GM18505 (cell line): ENCODE measurements at regions not wholly inside any gene's neighbourhood (a gene's known extent, or its start where the extent isn't known, plus 50 kb on each side); places are given as distances from the start of the nearest gene placed in this dataset.

Experiments used
- ATAC-seq: cut with Tn5 transposase; IDR thresholded peaks from one replicate; pipeline ENCODE4 v1.9.1; 2021; ENCODE audit not compliant: unreplicated experiment
- POLR2A ChIP-seq: IDR thresholded peaks from 4 replicates; pipeline ENCODE4 v1.6.1; 2011; ENCODE audit warnings: borderline replicate concordance; ENCODE audit not compliant: insufficient read depth, insufficient read length; ENCODE audit errors: extremely low read depth

DNA sequence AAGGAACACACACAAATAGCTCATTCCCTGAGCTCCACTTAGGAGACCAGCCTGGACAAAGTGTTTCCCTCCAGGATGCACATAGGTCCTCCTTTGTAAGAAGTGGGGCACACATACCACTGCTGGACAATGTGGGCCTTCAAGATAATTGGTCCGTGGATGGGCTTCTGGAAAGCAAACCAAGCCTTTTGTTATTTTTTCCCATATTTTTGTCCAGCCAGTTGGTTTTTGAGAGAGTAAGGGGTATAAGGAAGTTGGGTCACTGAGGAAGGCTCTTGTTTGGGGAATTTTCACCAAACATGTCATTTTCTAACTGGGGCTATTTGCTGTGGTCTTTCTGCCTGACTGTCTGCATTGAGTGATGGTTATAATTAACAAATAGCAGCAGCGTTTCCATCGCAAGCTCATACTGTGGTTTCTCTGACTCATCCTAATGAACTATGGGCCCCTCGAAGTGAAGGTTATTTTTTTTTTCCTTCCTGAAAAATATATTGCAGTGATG lies 306.3 kb upstream of the DUSP10 start:
- ATAC-seq: peak; percentile 82
- no peak for TF ChIP-seq POLR2A

DNA sequence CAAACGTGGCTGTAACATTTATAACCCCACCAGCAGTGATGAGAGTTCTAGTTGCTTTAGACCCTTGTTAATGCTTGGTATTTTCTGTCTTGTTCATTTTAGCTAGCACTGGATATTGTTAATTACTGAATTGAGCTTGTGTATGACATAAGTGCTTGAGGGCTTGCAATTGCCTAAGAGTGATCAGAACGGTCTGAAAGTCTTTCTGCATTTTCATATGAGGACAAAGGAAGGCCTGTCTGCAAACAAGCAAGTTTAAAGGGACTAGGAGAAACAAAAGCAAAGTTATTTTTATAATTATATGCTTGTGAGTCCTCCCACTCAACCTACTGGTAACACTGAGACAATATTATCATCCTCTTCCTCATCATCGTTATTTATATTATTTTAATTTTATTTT lies 305.5 kb upstream of the DUSP10 start:
- ATAC-seq: no peak
- no peak for TF ChIP-seq POLR2A

DNA sequence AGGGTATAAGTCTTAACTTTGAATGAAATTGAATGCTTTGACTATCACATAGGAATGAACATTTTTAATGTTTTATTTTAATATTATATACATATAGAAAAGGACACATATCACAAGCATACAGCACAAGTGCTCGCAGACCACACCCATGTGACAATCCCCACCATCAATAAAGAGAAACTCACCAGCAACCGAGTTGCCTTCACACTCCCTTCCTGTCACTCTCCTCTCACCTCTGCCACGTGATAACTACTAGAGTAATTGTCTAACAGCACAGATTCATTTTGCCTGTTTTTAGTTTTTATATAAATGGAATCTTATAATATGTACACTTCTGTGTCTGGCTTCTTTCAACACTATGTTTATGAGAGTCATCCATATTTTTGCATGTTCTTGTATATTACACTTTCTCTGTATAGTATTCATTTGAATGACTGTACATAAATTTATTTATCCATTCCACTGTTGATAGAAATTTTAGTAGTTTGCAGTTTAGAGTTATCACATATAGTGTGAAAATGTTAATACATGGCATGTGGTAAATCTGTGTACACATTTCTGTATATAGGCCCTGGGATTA lies 304.9 kb upstream of the DUSP10 start:
- ATAC-seq: no peak
- TF ChIP-seq POLR2A: no peak

DNA sequence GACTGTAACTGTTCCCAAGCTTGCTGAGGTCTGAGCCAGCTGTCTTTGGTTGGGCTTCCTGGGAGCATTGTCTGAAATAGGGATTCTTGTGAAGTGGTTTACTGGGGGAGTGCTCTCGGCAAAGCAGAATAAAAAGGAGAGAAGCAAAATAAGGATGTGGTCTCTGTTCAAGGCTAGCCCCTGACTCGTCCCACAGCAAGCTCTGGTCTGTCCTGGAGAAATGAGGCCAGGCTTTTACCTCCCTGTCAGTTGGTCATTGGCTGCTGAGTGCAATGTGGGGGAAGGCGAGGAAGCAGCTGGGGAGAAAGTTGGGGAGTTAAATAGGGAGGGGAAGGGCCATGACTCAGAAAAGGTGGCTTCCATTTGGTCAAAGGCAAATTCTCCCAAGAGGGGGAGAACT lies 303.9 kb upstream of the DUSP10 start:
- TF ChIP-seq POLR2A: no peak
- ATAC-seq: no peak

DNA sequence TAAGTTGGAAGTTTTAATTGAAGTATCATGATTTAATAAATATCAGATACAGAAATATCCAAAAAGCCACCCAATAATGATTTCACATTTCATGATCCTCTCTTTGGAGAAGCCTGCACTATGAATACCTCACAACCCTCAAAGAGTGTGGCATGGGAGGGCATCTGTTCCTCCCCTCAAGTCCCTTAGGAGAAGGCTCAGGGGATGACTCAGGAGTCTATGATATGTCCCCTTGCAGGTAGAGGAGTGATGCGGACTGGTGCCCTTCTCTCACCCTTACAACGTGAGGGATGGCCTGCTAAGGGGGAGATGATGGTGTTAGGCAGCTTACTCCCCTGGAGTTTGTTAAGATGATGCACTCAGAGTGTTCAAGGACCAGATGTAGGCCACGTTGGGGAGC lies 303.3 kb upstream of the DUSP10 start:
- no peak for ATAC-seq

DNA sequence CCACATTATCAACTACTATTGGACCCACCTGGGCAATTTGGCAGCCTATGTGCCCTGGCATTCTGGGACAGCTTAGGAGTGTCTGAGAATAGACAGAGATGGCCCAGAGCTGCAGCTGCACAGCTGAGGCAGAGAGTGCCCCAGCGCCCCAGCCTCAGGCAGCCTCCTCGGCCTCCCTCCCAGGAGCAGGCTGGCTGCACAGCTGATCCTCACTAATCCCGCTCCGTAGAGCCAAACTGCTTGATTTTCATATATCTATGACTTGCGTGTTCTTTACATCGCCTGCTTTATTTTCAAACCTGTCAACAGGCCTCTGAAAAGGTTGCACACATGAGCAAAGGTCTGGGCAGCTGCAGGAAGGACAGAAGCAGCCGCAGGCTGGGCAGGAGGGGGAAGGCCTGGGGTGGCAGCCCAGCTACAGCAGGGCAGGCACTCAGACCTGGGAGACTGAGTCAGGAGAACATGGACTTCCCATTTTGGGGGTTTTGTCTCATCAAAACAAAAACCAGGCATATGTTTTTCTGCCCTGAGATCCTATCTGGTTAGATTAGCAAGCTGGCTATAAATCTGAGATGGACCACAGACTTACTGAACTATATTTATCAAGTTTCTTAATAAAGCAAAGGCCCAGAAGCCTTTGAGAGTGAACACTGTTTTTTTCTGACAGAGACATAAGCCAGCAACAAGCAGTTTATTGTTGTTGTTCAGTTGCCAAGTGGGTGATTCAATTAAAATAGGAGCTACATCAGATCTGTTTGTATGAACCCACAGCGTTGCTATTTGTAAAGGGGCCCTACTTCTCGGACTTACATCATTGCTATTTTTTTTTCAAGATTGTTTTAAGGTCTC lies 301.8 kb upstream of the DUSP10 start:
- TF ChIP-seq POLR2A: no peak
- no peak for ATAC-seq

More for the DNA sequence above, 303.3 kb upstream of the DUSP10 start:
- no peak for TF ChIP-seq POLR2A

DNA sequence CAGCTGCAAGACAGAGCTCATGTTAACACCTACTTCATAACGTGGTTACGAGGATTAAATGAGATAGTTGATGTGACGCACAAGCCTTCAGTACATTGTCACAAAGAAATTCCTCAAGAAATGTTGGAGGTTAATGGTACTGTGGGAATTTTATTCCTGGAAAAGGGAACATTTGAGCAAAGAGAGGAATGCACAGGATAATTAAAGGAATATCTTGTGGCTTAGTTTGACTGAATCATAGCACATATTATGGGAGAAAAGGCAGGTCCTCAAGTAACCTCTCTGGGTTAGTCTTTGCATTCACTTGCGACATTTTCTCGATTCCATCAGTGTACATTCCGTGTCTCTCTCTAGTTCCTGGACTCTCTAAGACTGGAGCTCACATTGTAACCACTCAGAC lies 300.2 kb upstream of the DUSP10 start:
- TF ChIP-seq POLR2A: no peak
- ATAC-seq: no peak

DNA sequence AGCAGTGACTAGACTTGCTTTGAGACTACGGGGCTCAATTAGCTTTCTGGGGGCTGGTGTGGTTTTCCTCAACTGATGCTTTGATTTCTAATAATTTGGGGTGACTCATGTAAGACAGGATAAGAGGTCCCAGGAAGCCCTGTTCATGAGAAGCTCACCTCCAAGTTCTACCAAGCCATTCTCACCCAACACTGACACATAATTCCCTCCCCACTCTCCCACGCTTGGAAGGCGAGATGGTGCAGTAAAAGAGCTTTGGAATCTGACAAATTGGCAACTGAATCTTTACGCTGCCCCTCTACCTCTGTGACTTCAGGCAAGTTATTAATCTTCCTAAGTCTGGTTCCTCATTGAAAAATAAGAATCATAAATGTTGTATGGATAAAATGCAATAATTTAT lies 299.1 kb upstream of the DUSP10 start:
- no peak for TF ChIP-seq POLR2A

DNA sequence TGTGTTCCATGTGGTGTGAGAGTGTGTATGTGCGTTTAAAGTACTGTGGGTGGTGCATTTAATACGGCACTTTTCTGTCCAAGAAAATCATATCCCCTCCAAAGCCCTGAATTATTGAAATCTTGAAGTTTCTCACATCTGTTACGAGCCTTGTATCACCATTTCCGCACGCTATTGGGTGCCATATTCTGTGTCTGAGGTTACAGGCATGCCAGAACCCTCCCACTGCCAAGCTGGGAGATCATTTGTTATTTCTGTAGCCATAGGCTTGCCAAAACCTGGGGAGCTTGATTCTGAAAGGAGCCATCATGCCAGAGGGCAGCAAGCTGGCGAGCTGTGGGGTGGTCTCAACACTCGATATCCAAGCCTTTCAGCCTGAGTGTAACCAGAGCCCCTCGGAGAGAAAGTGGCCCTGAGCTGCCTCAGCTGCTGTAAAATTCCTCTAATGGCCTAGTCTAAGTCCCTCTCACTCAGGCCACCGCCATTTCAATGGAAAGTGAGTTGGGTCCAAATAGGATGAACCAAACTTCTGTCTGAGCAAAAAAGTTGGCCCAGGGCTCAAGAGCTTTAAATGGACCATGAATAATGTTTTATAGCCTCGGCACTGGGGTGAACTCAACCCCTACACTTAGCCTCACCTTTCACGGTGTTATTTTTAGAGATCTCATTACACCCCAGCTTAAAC lies 298.4 kb upstream of the DUSP10 start:
- no peak for TF ChIP-seq POLR2A
- no peak for ATAC-seq

More for the DNA sequence above, 299.1 kb upstream of the DUSP10 start:
- ATAC-seq: no peak

DNA sequence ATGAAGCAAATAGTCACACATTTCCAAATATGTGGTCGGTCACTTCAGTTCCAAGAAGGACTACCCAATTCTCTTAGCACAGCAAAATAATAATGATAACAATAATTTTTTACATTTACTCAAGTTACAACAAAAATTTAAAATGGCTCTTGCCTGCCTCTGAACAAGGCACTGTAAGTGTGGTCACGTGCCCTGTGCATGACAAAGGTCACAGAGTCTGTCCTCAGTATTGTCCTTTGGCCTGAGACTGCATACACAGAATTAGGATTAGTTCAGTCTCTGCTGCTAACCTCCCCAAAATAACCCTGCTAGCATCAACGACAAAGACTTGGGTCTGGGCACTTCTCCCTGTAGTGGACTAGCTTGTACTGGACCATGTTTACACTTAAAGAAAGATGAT lies 297.1 kb upstream of the DUSP10 start:
- no peak for TF ChIP-seq POLR2A
- no peak for ATAC-seq

DNA sequence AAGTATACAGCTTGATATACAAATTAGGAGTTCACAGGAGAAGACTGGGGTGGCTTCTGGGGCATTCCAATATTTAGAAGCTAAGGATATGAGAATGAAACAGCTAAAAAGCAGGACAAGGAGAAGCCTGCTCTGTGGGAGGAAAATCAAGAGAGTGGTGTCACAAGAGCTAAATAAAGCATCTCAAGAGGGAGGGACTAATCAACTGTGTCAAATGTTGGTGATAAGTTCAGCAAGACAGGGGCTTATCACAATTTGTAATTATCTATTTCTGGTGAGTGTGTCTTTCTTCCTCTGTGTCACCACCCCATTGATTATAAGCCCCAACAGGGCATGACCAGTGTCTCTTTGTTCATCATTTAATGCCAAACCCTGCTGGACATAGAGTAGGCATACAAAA lies 295.8 kb upstream of the DUSP10 start:
- no peak for ATAC-seq

DNA sequence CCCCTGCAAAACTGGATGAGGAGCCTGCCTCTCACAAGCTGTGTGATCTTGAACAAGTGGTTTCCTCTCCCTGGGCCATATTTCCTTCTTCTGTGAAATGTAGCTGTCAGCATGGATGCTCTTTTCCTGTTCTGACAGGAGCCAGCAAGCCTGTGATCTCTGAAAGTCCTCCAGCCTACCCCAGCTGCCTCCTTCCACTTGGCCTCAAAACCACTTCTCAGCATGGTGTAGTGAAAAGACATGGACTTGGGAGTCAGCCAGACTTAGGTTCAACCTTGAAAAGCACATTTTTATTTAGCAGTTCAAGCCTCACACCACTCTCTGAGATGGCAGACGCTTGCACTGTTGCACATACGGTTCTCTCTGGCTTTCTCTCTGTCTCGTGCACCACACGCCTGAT lies 292.9 kb upstream of the DUSP10 start:
- no peak for TF ChIP-seq POLR2A
- ATAC-seq: no peak

More for the DNA sequence above, 295.8 kb upstream of the DUSP10 start:
- no peak for TF ChIP-seq POLR2A

DNA sequence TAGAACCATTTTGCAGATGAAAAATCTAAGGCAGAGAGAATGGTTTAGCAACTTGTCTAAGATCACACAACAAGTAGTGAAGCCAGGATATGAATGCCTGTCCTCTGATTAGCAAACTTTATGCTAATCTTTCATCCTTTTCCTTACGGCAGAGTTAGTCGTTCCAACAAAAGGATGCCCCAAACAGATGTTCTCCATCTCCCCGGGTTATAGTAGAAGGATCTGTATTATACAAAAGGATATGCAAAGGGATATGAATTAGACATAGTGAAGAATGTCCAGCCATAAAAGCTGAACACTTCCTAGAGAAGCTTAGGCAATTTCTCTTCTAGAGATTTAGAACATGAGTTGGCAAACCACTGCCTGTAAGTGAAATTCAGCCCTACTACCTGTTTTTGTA lies 291.6 kb upstream of the DUSP10 start:
- no peak for TF ChIP-seq POLR2A
- ATAC-seq: no peak

DNA sequence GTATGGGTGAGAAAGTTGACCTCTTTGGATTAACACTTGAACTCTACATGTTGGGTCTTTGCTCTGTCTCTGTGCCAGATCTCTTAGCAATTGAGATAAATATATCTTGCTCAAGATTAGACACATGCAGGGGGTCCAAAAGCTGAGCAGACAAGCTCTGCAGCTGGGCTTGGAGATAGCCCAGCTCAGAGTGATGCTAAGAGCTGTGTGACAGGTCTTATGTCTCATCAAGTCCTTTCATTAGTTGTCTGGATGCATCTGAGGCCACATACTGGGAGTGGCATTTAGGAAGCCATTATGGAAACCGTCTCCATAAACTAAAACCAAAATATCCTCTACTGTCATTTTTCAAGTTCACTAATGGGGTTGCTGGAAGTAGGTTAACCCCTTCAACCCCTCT lies 289.4 kb upstream of the DUSP10 start:
- TF ChIP-seq POLR2A: no peak
- ATAC-seq: no peak

DNA sequence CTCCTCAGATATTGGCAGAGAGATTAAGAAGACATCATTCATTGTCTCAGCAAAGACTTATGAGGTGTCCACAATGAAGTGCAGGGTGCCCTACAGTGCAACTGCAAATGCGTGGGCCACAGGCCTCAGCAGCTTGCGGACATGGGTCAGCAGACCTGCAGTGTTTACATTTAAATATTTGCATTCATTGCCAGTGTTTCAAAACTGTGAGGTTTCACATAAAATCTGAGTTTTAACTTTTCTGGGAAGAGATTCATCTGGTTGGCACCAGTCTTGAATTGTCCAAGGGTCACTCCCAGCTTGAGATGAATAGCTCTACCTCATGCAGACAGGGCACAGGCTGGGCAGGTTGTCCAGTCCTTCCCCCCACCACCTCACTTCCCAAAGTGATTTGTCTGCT lies 286.8 kb upstream of the DUSP10 start:
- no peak for TF ChIP-seq POLR2A

DNA sequence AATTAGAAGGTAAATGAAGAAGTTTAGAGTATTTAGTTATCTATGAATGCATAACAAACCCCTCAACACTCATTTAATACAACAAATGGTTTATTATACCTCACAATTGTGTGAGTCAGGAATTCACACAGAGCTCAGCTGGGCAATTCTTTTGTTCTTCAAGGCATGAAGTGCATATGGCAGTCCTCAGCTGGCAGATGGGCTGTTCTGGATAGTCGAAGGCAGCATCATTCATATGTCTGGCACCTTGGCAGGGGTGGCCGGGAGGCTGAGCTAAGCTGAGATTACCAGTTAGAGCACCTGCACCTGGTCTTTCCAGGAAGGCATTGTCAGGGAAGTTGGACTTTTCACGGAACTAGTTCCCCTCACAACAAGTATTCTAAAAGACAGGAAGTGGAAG lies 286.2 kb upstream of the DUSP10 start:
- no peak for ATAC-seq
- no peak for TF ChIP-seq POLR2A

More for the DNA sequence above, 286.8 kb upstream of the DUSP10 start:
- no peak for ATAC-seq
